Amygdala (tissue), 56 donors: ENCODE measurements at regions not wholly inside any gene's neighbourhood (a gene's known extent, or its start where the extent isn't known, plus 50 kb on each side); places are given as distances from the start of the nearest gene placed in this dataset.

Experiments used
- DNase-seq, 56 donors: peaks; one replicate each; lab custom pipeline; 2025; lab: John Stamatoyannopoulos, UW

- no peak for DNase-seq
These were observed 356.2 kb upstream of the SHH start for GRCh38 chr7:156168434-156168833.

- no peak for DNase-seq
These were observed 355.7 kb upstream of the SHH start for GRCh38 chr7:156167987-156168386.

DNA sequence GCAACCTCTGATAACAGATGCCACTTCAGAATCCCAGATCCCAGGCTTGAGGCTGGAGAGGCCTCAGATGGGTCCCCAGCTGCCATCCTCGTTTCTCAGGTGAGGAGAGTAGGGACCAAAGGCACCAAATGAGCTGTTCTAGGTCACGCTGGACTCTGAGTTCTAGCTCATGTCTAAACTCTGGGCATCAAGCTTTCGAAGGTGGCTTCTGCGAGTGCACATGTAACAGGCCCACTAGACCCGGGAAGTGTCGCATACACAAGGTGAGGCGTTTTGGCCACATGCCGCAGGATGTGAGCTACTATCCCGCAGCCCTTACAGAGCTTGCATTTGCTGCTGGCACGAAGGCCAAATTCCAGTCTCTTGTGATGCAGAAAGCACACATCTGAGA is 355.1 kb upstream of the SHH start:
- no peak for DNase-seq

DNA sequence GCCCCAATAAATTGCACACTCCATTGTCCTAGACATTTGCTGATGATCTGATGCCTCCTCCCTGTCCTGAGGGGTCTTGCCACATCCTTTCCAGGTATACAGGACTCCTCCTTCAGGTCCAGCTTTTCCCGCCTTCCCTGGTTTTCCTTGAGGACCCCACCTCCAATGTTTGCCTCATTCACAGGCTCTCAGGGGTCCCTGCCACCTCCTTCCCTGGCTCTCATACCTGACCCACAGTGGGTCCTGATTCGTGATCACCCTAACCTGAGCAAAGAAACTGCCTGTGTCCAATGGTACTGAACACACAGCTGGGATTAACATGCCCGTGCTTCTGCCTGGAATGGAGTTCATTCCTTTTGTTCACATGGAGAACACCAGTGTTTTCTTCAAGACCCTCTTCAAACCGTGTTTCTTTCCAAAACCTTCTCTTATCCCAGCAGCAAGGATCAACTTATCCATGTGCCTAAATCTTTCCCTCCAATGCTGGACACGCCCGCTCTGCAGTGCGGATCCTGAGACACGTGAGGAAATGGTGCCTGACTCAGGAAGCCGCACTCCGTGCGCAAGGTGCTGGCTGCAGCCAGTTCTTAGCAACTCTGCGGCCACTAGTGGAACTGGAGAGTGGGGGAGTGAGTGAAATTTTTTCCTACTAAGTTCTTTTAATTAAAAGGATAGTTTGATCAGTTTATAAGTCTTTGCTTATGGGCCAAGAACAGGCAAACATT is 354.6 kb upstream of the SHH start:
- no peak for DNase-seq

GRCh38 chr7:156163747-156164146 is 351.5 kb upstream of the SHH start:
- no peak for DNase-seq

- DNase-seq = no peak
These were observed 350.2 kb upstream of the SHH start for GRCh38 chr7:156162451-156162850.

- no peak for DNase-seq
These were observed 348.5 kb upstream of the SHH start for GRCh38 chr7:156160811-156161210.

GRCh38 chr7:156158693-156159092 is 346.4 kb upstream of the SHH start:
- DNase-seq = no peak

- no peak for DNase-seq
These were observed 345.9 kb upstream of the SHH start for GRCh38 chr7:156158213-156158612.

- DNase-seq = no peak
These were observed 345.2 kb upstream of the SHH start for GRCh38 chr7:156157409-156158012.

GRCh38 chr7:156156734-156157408 is 344.6 kb upstream of the SHH start:
- DNase-seq = peak in 11 of 56 donors; percentile 0 to 41 (median 18)

- DNase-seq = no peak
These were observed 343.9 kb upstream of the SHH start for GRCh38 chr7:156155988-156156733.

DNA sequence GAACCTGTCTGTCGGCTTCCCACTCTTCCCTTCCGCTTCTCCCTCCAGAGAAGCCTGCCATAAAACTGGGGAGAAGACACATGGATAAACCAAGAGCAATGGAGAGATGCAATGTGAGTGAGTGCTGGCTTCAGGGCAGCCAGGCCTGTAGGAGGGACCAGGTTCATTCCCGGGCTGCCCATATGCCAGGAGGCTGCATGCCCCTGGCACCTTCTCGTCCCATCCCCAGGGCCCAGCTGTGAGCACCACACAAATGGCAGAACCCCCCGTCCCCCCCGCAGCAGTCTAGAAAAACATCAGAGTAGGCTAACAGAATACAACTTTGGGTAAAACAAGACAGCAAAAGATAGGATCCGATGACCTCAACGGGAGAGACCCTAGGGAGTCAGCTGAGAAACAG is 341.3 kb upstream of the SHH start:
- DNase-seq = no peak

- DNase-seq = no peak
These were observed 340.1 kb upstream of the SHH start for GRCh38 chr7:156152390-156152789.

- DNase-seq = no peak
These were observed 339.4 kb upstream of the SHH start for GRCh38 chr7:156151658-156152057.

DNA sequence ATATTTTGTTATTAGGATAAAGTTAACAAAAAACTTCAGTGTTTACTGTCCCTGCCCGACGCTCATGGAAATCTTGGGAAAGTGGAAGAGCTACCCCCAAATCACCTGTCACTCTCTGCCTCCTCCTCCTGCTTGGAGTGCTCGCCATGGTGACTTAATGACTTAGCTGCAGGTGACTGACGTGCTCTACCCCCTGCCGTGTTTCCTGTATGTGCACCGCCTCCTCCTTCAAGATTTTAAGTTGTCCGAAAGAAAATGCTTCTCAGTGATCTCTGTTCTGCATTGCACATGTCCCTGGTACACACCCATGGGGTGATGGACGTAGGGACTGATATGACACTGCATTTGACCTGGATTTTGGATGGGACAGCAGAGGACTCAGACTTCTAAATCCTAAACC is 338.8 kb upstream of the SHH start:
- DNase-seq = no peak

GRCh38 chr7:156148995-156149394 is 336.7 kb upstream of the SHH start:
- no peak for DNase-seq

- no peak for DNase-seq
These were observed 336.3 kb upstream of the SHH start for GRCh38 chr7:156148547-156148946.

GRCh38 chr7:156147756-156148504 is 335.7 kb upstream of the SHH start:
- no peak for DNase-seq

- no peak for DNase-seq
These were observed 334.8 kb upstream of the SHH start for GRCh38 chr7:156147104-156147503.

DNA sequence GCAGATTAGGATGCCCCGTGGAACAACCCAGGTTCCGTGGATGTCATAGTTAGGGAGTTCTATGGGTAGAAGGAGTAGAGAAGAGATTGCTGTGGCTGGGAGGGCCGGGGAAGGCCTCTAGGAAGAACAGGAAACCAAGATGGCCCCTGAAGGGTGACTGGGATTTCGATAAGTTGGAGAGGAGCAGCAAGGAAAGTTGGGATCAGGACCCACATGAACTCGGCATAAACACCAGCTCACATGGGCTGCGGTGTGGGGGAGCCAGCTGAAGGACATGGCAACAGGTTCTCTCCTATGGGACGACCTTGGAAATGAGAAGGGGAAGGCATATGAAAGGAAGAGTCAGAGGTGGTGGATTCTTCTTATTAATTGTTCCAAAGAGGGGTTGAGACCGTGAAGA is 333.7 kb upstream of the SHH start:
- DNase-seq = no peak
